ENCODE measurements at regions not wholly inside any gene's neighbourhood (a gene's known extent, or its start where the extent isn't known, plus 50 kb on each side); places are given as distances from the start of the nearest gene placed in this dataset.

GRCh38 chr22:25354456-25354855 is 135.0 kb downstream of the CRYBB2 start:
- dilution Hi-C loops (cut with HindIII; ENCODE audit: low sequenced_read_pairs, unreplicated experiment) = no loop called here
- Histone ChIP-seq H3K27ac (ENCODE audit: insufficient read depth, low read length) (no peak overlapping the region), H3K9me3 (ENCODE audit: control insufficient read depth, insufficient read depth, low read length) (no peaks in the 10 kb centered on the region), H4K8ac (ENCODE audit: low read depth in 2 of 2, low read length in 2 of 2) (no peak overlapping the region), H3K27me3 (ENCODE audit: control insufficient read depth, insufficient read depth, low read length) (no peaks in the 10 kb centered on the region), H3K79me1 (ENCODE audit: low read depth in 1 of 2, low read length in 2 of 2) (no peaks in the 10 kb centered on the region), H3K4me3 (ENCODE audit: insufficient read depth, low read depth, low read length) (no peak overlapping the region), H3K56ac (ENCODE audit: extremely low read depth, insufficient read depth, low read length) (no peak overlapping the region), H3K36me3 (ENCODE audit: control insufficient read depth, insufficient read depth, low read length) (peaks cover 68% of the 10 kb centered on the region), H2BK5ac (ENCODE audit: low read depth, low read length, poor library complexity, severe bottlenecking) (no peak overlapping the region), H3K18ac (ENCODE audit: low read depth, low read length) (no peak overlapping the region), H4K91ac (ENCODE audit: insufficient read depth, low read depth, low read length) (no peak overlapping the region), H2BK20ac (ENCODE audit: low read depth, low read length) (no peak overlapping the region), H2BK15ac (ENCODE audit: low read depth, low read length) (no peak overlapping the region), H2BK120ac (ENCODE audit: low read depth, low read length) (no peak overlapping the region), H3K4me2 (ENCODE audit: low read depth, low read length) (no peak overlapping the region), H2AK5ac (ENCODE audit: low read depth, low read length) (no peak overlapping the region), H2AK9ac (replicated peaks; ENCODE audit: low read depth, low read length, poor library complexity) (no peak overlapping the region), H3K23ac (ENCODE audit: low read depth, low read length) (no peak overlapping the region), H4K20me1 (ENCODE audit: insufficient read depth, low read length) (no peaks in the 10 kb centered on the region; the same call in 1 of the 2 replicates), H2AFZ (replicated peaks; ENCODE audit: low read length, poor library complexity) (no peak overlapping the region), H3K4ac (ENCODE audit: low read depth, low read length) (no peak overlapping the region), H3K9ac (ENCODE audit: low read depth, low read length) (no peak overlapping the region), H3K14ac (replicated peaks; ENCODE audit: low read depth, low read length) (no peak overlapping the region), H3K9me1 (ENCODE audit: insufficient read depth, low read length) (no peaks in the 10 kb centered on the region), H4K5ac (ENCODE audit: low read depth, low read length) (no peak overlapping the region), H3K4me1 (ENCODE audit: control insufficient read depth, insufficient read depth, low read length) (no peaks in the 10 kb centered on the region)
- CTCF ChIA-PET = no interaction called here
- no peak for DNase-seq
- no TSS peak for BruUV-seq (replicated peaks)
- ATAC-seq (ENCODE audit: low read depth) = no peak
- POLR2A ChIA-PET (ENCODE audit: unreplicated experiment) = no interaction called here
- WGBS, 2 experiments (ENCODE audit: extremely low coverage in 2 of 2, insufficient read length in 1 of 2) = 91% methylated on average over 11 of the region's 12 CpGs; no CpG with 5 or more reads in 1 of the 2 experiments
- TF ChIP-seq RAD21 (IDR thresholded peaks at IDR 0.05; ENCODE audit: low read length) (no peak), POLR2A (IDR thresholded peaks at IDR 0.05; ENCODE audit: low read depth, low read length) (no peak), NFE2L2 (IDR thresholded peaks at IDR 0.05; ENCODE audit: low read depth, low read length) (no peak), ELK1 (IDR thresholded peaks at IDR 0.05; ENCODE audit: borderline replicate concordance, low read depth, low read length) (no peak), CHD1 (IDR thresholded peaks at IDR 0.05; ENCODE audit: low read depth, low read length) (no peak), FOS (IDR thresholded peaks at IDR 0.05; ENCODE audit: low read depth, low read length) (no peak), USF2 (IDR thresholded peaks at IDR 0.05; ENCODE audit: low read depth, low read length) (no peak)
- intact Hi-C loops (cut with micrococcal nuclease) = no loop called here
- in situ Hi-C loops (cut with MboI; ENCODE audit: low sequenced_read_pairs) = no loop called here

Measured in IMR-90 (cell line).